ENCODE measurements at regions not wholly inside any gene's neighbourhood (a gene's known extent, or its start where the extent isn't known, plus 50 kb on each side); places are given as distances from the start of the nearest gene placed in this dataset.

GRCh38 chr17:71227841-71228240 lies 893.0 kb upstream of the SOX9 start:
- TF ChIP-seq CREB1 (IDR thresholded peaks at IDR 0.05; ENCODE audit: low read depth) (no peak), EP300 (IDR thresholded peaks at IDR 0.05; ENCODE audit: borderline replicate concordance) (no peak), TCF12 (IDR thresholded peaks at IDR 0.05; ENCODE audit: low read depth) (no peak)
